CD4-positive, alpha-beta memory T cell (primary cell): ENCODE measurements at regions not wholly inside any gene's neighbourhood (a gene's known extent, or its start where the extent isn't known, plus 50 kb on each side); places are given as distances from the start of the nearest gene placed in this dataset.

Experiments
- CTCF ChIA-PET: fragments of 350-600 bp; sonication (Branson Sonifier 250); formaldehyde crosslinking; loops from one replicate; lab custom pipeline; 2021; ENCODE audit warnings: inconsistent platforms; ENCODE audit not compliant: partially characterized antibody; lab: Charles Lee
- POLR2A ChIA-PET: fragments of 350-600 bp; sonication (Branson Sonifier 250); formaldehyde crosslinking; loops from one replicate; lab custom pipeline; 2021; ENCODE audit not compliant: partially characterized antibody; lab: Charles Lee
- DNase-seq, 5 donors: peaks; one replicate each; pipeline versions ENCODE4 v3.0.0 to v3.0.0-alpha.2; 2020 to 2022; ENCODE audit warnings: mixed read lengths in 1 of 5
- H3K27ac ChIP-seq: one replicate; pipeline ENCODE4 v1.7.0; 2013; ENCODE audit warnings: low read depth, low read length
- H3K27me3 ChIP-seq: 2 replicates; pipeline ENCODE4 v1.7.0; 2013; ENCODE audit warnings: mild to moderate bottlenecking, low read length, moderate library complexity; ENCODE audit not compliant: insufficient read depth
- H3K36me3 ChIP-seq: 2 replicates; pipeline ENCODE4 v1.7.0; 2013; ENCODE audit warnings: mild to moderate bottlenecking, low read length, moderate library complexity; ENCODE audit not compliant: insufficient read depth
- H3K4me1 ChIP-seq: 2 replicates; pipeline ENCODE4 v1.7.0; 2013; ENCODE audit warnings: mild to moderate bottlenecking, low read length, moderate library complexity; ENCODE audit not compliant: insufficient read depth
- H3K4me3 ChIP-seq, 2 donors: one replicate each; pipeline ENCODE4 v1.7.0; 2013; ENCODE audit warnings: low read length in 2 of 2, mild to moderate bottlenecking in 1 of 2
- H3K9me3 ChIP-seq, 2 donors: one replicate each; pipeline ENCODE4 v1.7.0; 2013; ENCODE audit warnings: low read length in 2 of 2, control low read depth in 1 of 2; ENCODE audit not compliant: control insufficient read depth in 1 of 2
- H3K27ac Mint-ChIP-seq, 7 donors: one replicate each; pipeline ENCODE4 v1.8.0; 2020 to 2021; ENCODE audit warnings: mixed read lengths in 7 of 7, mild to moderate bottlenecking in 6 of 7, inconsistent platforms in 3 of 7, moderate library complexity in 3 of 7
- H3K27me3 Mint-ChIP-seq, 2 donors: one replicate each; pipeline ENCODE4 v1.8.0; 2020 to 2021; ENCODE audit warnings: mixed read lengths in 2 of 2
- H3K36me3 Mint-ChIP-seq, 2 donors: one replicate each; pipeline ENCODE4 v1.8.0; 2020 to 2021; ENCODE audit warnings: mixed read lengths in 2 of 2, inconsistent platforms in 1 of 2, mild to moderate bottlenecking in 1 of 2
- H3K4me1 Mint-ChIP-seq, 4 donors: one replicate each; pipeline ENCODE4 v1.8.0; 2020 to 2021; ENCODE audit warnings: mixed read lengths in 4 of 4, mild to moderate bottlenecking in 1 of 4
- H3K4me3 Mint-ChIP-seq, 8 donors: one replicate each; pipeline ENCODE4 v1.8.0; 2020 to 2021; ENCODE audit warnings: mixed read lengths in 8 of 8, mild to moderate bottlenecking in 7 of 8, moderate library complexity in 6 of 8, inconsistent platforms in 3 of 8
- H3K9me3 Mint-ChIP-seq, 8 donors: one replicate each; pipeline ENCODE4 v1.8.0; 2020 to 2021; ENCODE audit warnings: mixed read lengths in 8 of 8, mild to moderate bottlenecking in 5 of 8, inconsistent platforms in 3 of 8, moderate library complexity in 1 of 8
- intact Hi-C: fragments of 100-400 bp; cut with micrococcal nuclease; formaldehyde crosslinking; loops from one replicate; pipeline ENCODE4 v1.15.1; 2023

GRCh38 chrX:8358302-8358701, 106.3 kb upstream of the VCX3B start:
- Histone ChIP-seq H3K4me3 (no peak overlapping the region), H3K9me3 (no peaks in the 10 kb centered on the region), H3K4me1 (no peaks in the 10 kb centered on the region), H3K27ac (no peak overlapping the region), H3K36me3 (no peaks in the 10 kb centered on the region), H3K27me3 (no peaks in the 10 kb centered on the region)
- ChIA-PET POLR2A (no interaction called here), CTCF (no interaction called here)
- no peaks in the 10 kb centered on the region for H3K27me3 Mint-ChIP-seq
- DNase-seq: no peak
- peaks cover 0 to 24% (median 6%) of the 10 kb centered on the region in 8 donors for H3K9me3 Mint-ChIP-seq
- no peaks in the 10 kb centered on the region for H3K36me3 Mint-ChIP-seq
- no peaks in the 10 kb centered on the region for H3K4me1 Mint-ChIP-seq
- intact Hi-C loops: no loop called here
- H3K27ac Mint-ChIP-seq: no peak overlapping the region
- H3K4me3 Mint-ChIP-seq: no peak overlapping the region

- Mint-ChIP-seq H3K4me1 (no peaks in the 10 kb centered on the region), H3K36me3 (no peaks in the 10 kb centered on the region), H3K27me3 (no peaks in the 10 kb centered on the region), H3K9me3 (peaks cover 0 to 25% (median 9%) of the 10 kb centered on the region in 8 donors), H3K27ac (no peak overlapping the region), H3K4me3 (no peak overlapping the region)
- Histone ChIP-seq H3K4me3 (no peak overlapping the region), H3K27ac (no peak overlapping the region), H3K4me1 (no peaks in the 10 kb centered on the region), H3K27me3 (no peaks in the 10 kb centered on the region), H3K36me3 (no peaks in the 10 kb centered on the region), H3K9me3 (no peaks in the 10 kb centered on the region)
- intact Hi-C loops: no loop called here
- no peak for DNase-seq
- ChIA-PET POLR2A (no interaction called here), CTCF (no interaction called here)
Measured at GRCh38 chrX:8364369-8365141, 100.1 kb upstream of the VCX3B start.

- intact Hi-C loops: no loop called here
- H3K27me3 ChIP-seq: no peaks in the 10 kb centered on the region
- no peak overlapping the region for H3K27ac ChIP-seq
- H3K4me1 ChIP-seq: no peaks in the 10 kb centered on the region
- Mint-ChIP-seq H3K27me3 (no peaks in the 10 kb centered on the region), H3K27ac (no peak overlapping the region), H3K4me1 (no peaks in the 10 kb centered on the region), H3K4me3 (no peak overlapping the region), H3K36me3 (no peaks in the 10 kb centered on the region), H3K9me3 (peaks cover 0 to 34% (median 13%) of the 10 kb centered on the region in 8 donors)
- ChIA-PET CTCF (no interaction called here), POLR2A (no interaction called here)
- no peaks in the 10 kb centered on the region for H3K9me3 ChIP-seq
- no peak for DNase-seq
- H3K36me3 ChIP-seq: no peaks in the 10 kb centered on the region
- no peak overlapping the region for H3K4me3 ChIP-seq
Measured at GRCh38 chrX:8366481-8366880, 98.1 kb upstream of the VCX3B start.

GRCh38 chrX:8374041-8374825, 90.4 kb upstream of the VCX3B start:
- H3K27me3 Mint-ChIP-seq: peaks cover 0 to 1% of the 10 kb centered on the region in 2 donors
- CTCF ChIA-PET: no interaction called here

GRCh38 chrX:8377041-8377440, 87.6 kb upstream of the VCX3B start:
- POLR2A ChIA-PET: no interaction called here
- DNase-seq: no peak
- H3K27me3 Mint-ChIP-seq: peaks cover 0 to 1% of the 10 kb centered on the region in 2 donors
- Histone ChIP-seq H3K36me3 (no peaks in the 10 kb centered on the region), H3K4me1 (no peaks in the 10 kb centered on the region), H3K9me3 (no peaks in the 10 kb centered on the region), H3K27ac (no peak overlapping the region), H3K27me3 (no peaks in the 10 kb centered on the region), H3K4me3 (no peak overlapping the region)
- peaks cover 0 to 57% (median 33%) of the 10 kb centered on the region in 8 donors for H3K9me3 Mint-ChIP-seq
- intact Hi-C loops: no loop called here
- CTCF ChIA-PET: no interaction called here
- no peak overlapping the region for H3K4me3 Mint-ChIP-seq
- no peaks in the 10 kb centered on the region for H3K4me1 Mint-ChIP-seq
- H3K27ac Mint-ChIP-seq: no peak overlapping the region
- no peaks in the 10 kb centered on the region for H3K36me3 Mint-ChIP-seq

More at GRCh38 chrX:8374041-8374825, 90.4 kb upstream of the VCX3B start:
- Histone ChIP-seq H3K27ac (no peak overlapping the region), H3K9me3 (no peaks in the 10 kb centered on the region), H3K27me3 (no peaks in the 10 kb centered on the region), H3K4me3 (no peak overlapping the region), H3K4me1 (no peaks in the 10 kb centered on the region), H3K36me3 (no peaks in the 10 kb centered on the region)
- POLR2A ChIA-PET: no interaction called here
- H3K9me3 Mint-ChIP-seq: peaks cover 0 to 52% (median 33%) of the 10 kb centered on the region in 8 donors
- no peak overlapping the region for H3K4me3 Mint-ChIP-seq
- no peaks in the 10 kb centered on the region for H3K4me1 Mint-ChIP-seq
- H3K36me3 Mint-ChIP-seq: no peaks in the 10 kb centered on the region
- intact Hi-C loops: no loop called here
- no peak for DNase-seq
- H3K27ac Mint-ChIP-seq: no peak overlapping the region

GRCh38 chrX:8390771-8391170, 73.9 kb upstream of the VCX3B start:
- Mint-ChIP-seq H3K9me3 (peaks cover 0 to 28% (median 13%) of the 10 kb centered on the region in 8 donors), H3K27ac (peak overlapping the region in 1 of 7 donors; percentile 33), H3K4me1 (no peaks in the 10 kb centered on the region), H3K36me3 (no peaks in the 10 kb centered on the region), H3K4me3 (no peak overlapping the region), H3K27me3 (no peaks in the 10 kb centered on the region)
- Histone ChIP-seq H3K4me3 (no peak overlapping the region), H3K27ac (no peak overlapping the region), H3K9me3 (no peaks in the 10 kb centered on the region), H3K4me1 (no peaks in the 10 kb centered on the region), H3K36me3 (no peaks in the 10 kb centered on the region), H3K27me3 (no peaks in the 10 kb centered on the region)
- intact Hi-C loops: no loop called here
- ChIA-PET CTCF (no interaction called here), POLR2A (no interaction called here)
- DNase-seq: no peak

- H3K4me1 ChIP-seq: no peaks in the 10 kb centered on the region
- H3K27me3 ChIP-seq: no peaks in the 10 kb centered on the region
- Mint-ChIP-seq H3K36me3 (no peaks in the 10 kb centered on the region), H3K27me3 (no peaks in the 10 kb centered on the region), H3K4me3 (no peak overlapping the region), H3K4me1 (no peaks in the 10 kb centered on the region), H3K9me3 (peaks cover 0 to 49% (median 13%) of the 10 kb centered on the region in 8 donors), H3K27ac (no peak overlapping the region)
- no peak overlapping the region for H3K27ac ChIP-seq
- H3K9me3 ChIP-seq: no peaks in the 10 kb centered on the region
- DNase-seq: no peak
- no peak overlapping the region for H3K4me3 ChIP-seq
- POLR2A ChIA-PET: no interaction called here
- H3K36me3 ChIP-seq: no peaks in the 10 kb centered on the region
- intact Hi-C loops: no loop called here
- CTCF ChIA-PET: no interaction called here
Measured at GRCh38 chrX:8403988-8404387, 60.6 kb upstream of the VCX3B start.
